GM18858 (cell line): ENCODE measurements at regions not wholly inside any gene's neighbourhood (a gene's known extent, or its start where the extent isn't known, plus 50 kb on each side); places are given as distances from the start of the nearest gene placed in this dataset.

Experiments
- ATAC-seq: cut with Tn5 transposase; IDR thresholded peaks from one replicate; pipeline ENCODE4 v1.9.1; 2021; ENCODE audit not compliant: unreplicated experiment

GRCh38 chr10:78505657-78506056, 472.0 kb downstream of the RPS24 start:
- ATAC-seq: no peak

GRCh38 chr10:78506614-78507013, 473.0 kb downstream of the RPS24 start:
- no peak for ATAC-seq

- no peak for ATAC-seq
Observed at GRCh38 chr10:78507510-78508160, 474.0 kb downstream of the RPS24 start.

- ATAC-seq: no peak
Observed at GRCh38 chr10:78508955-78509748, 475.5 kb downstream of the RPS24 start.

GRCh38 chr10:78510566-78511323, 477.1 kb downstream of the RPS24 start:
- no peak for ATAC-seq

GRCh38 chr10:78511324-78512204, 477.9 kb downstream of the RPS24 start:
- ATAC-seq: no peak

- ATAC-seq: no peak
Observed at GRCh38 chr10:78512205-78512550, 478.5 kb downstream of the RPS24 start.

- no peak for ATAC-seq
Observed at GRCh38 chr10:78513330-78513729, 479.7 kb downstream of the RPS24 start.

- ATAC-seq: no peak
Observed at GRCh38 chr10:78513986-78514385, 480.3 kb downstream of the RPS24 start.

GRCh38 chr10:78514459-78514858, 480.8 kb downstream of the RPS24 start:
- ATAC-seq: no peak

- no peak for ATAC-seq
Observed at GRCh38 chr10:78515038-78515872, 481.6 kb downstream of the RPS24 start.

GRCh38 chr10:78515873-78516153, 482.1 kb downstream of the RPS24 start:
- ATAC-seq: no peak

GRCh38 chr10:78516236-78516635, 482.6 kb downstream of the RPS24 start:
- ATAC-seq: no peak

GRCh38 chr10:78516756-78517155, 483.1 kb downstream of the RPS24 start:
- no peak for ATAC-seq

GRCh38 chr10:78518224-78518623, 484.6 kb downstream of the RPS24 start:
- ATAC-seq: no peak

GRCh38 chr10:78520737-78521430, 487.2 kb downstream of the RPS24 start:
- ATAC-seq: no peak

GRCh38 chr10:78523453-78523852, 489.8 kb downstream of the RPS24 start:
- ATAC-seq: no peak

- no peak for ATAC-seq
Observed at GRCh38 chr10:78524342-78524741, 490.7 kb downstream of the RPS24 start.

- no peak for ATAC-seq
Observed at GRCh38 chr10:78524941-78525340, 491.3 kb downstream of the RPS24 start.

GRCh38 chr10:78526347-78526746, 492.7 kb downstream of the RPS24 start:
- ATAC-seq: no peak
